B cell (primary cell): ENCODE measurements at regions not wholly inside any gene's neighbourhood (a gene's known extent, or its start where the extent isn't known, plus 50 kb on each side); places are given as distances from the start of the nearest gene placed in this dataset.

Experiments used
- EZH2 ChIP-seq: IDR thresholded peaks from 2 replicates; pipeline ENCODE4 v1.6.1; 2012; ENCODE audit warnings: borderline replicate concordance, low read depth, mild to moderate bottlenecking, moderate library complexity, low read length; ENCODE audit not compliant: insufficient read depth, poor library complexity, severe bottlenecking
- TF ChIP-seq, protein P1 (sequence below): fragments of 200-600 bp; IDR thresholded peaks from one replicate; pipeline ENCODE4 v1.8.0; 2022; ENCODE audit warnings: antibody characterized with exemption, mild to moderate bottlenecking

DNA sequence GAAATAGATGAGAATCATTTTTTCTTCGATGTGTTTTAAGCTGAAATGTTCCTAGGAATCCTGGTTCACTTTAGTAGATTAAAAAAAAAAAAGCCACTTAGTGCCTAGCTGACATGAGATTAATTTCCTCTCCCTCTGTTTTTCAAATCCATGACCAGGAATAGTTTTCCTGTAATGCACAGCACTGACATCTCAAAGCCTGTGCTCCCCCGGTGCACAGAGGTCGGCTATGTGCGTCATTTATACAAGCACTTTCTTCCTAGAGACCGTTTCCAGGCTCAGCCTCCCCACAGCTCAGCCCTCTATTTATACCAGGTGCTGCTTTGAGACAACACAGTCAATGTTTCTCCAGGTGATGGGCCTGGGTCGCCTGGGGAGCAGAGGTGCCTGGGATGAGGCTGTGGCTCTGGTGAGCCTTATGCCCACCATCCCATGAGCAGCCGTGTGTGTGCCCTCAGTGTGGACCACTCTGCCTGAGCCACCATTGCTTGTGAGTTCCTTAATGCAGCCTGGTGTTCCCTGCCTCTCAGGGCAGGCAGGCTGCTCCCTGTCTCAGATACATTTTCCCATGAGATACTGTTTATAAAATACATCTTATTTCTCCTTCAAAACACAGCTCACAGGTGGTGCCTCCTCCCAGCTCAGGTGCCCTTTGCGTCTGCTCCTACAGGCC is 515.7 kb upstream of the HS6ST1 start:
- TF ChIP-seq EZH2, result no peak
- TF ChIP-seq, protein P1, sequence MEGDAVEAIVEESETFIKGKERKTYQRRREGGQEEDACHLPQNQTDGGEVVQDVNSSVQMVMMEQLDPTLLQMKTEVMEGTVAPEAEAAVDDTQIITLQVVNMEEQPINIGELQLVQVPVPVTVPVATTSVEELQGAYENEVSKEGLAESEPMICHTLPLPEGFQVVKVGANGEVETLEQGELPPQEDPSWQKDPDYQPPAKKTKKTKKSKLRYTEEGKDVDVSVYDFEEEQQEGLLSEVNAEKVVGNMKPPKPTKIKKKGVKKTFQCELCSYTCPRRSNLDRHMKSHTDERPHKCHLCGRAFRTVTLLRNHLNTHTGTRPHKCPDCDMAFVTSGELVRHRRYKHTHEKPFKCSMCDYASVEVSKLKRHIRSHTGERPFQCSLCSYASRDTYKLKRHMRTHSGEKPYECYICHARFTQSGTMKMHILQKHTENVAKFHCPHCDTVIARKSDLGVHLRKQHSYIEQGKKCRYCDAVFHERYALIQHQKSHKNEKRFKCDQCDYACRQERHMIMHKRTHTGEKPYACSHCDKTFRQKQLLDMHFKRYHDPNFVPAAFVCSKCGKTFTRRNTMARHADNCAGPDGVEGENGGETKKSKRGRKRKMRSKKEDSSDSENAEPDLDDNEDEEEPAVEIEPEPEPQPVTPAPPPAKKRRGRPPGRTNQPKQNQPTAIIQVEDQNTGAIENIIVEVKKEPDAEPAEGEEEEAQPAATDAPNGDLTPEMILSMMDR, result no peak
